ENCODE measurements at regions not wholly inside any gene's neighbourhood (a gene's known extent, or its start where the extent isn't known, plus 50 kb on each side); places are given as distances from the start of the nearest gene placed in this dataset.

- no peak for DNase-seq (ENCODE audit: low read depth)
- no peak for TF ChIP-seq CTCF (IDR thresholded peaks at IDR 0.05; ENCODE audit: insufficient read depth, low read length, poor library complexity, severe bottlenecking)
- H3K36me3 ChIP-seq (ENCODE audit: control insufficient read depth, insufficient read depth, low read length), result no peaks in the 10 kb centered on the region
- H3K4me3 ChIP-seq (ENCODE audit: low read depth, low read length), result no peak overlapping the region
- no peaks in the 10 kb centered on the region for H3K27me3 ChIP-seq (ENCODE audit: control insufficient read depth, insufficient read depth, low read length)
These were observed 119.6 kb downstream of the NPIPB5 start for GRCh38 chr16:22630242-22630641.

GRCh38 chr16:22631264-22631663, 120.6 kb downstream of the NPIPB5 start:
- no peak for DNase-seq (ENCODE audit: low read depth)
- no peak for TF ChIP-seq CTCF (IDR thresholded peaks at IDR 0.05; ENCODE audit: insufficient read depth, low read length, poor library complexity, severe bottlenecking)
- Histone ChIP-seq H3K27me3 (ENCODE audit: control insufficient read depth, insufficient read depth, low read length) (no peaks in the 10 kb centered on the region), H3K36me3 (ENCODE audit: control insufficient read depth, insufficient read depth, low read length) (no peaks in the 10 kb centered on the region), H3K4me3 (ENCODE audit: low read depth, low read length) (no peak overlapping the region)

GRCh38 chr16:22632606-22633005, 121.9 kb downstream of the NPIPB5 start:
- Histone ChIP-seq H3K27me3 (ENCODE audit: control insufficient read depth, insufficient read depth, low read length) (no peaks in the 10 kb centered on the region), H3K36me3 (ENCODE audit: control insufficient read depth, insufficient read depth, low read length) (no peaks in the 10 kb centered on the region)

GRCh38 chr16:22633280-22633679, 122.6 kb downstream of the NPIPB5 start:
- no peaks in the 10 kb centered on the region for H3K27me3 ChIP-seq (ENCODE audit: control insufficient read depth, insufficient read depth, low read length)
- DNase-seq (ENCODE audit: low read depth), result no peak
- no peaks in the 10 kb centered on the region for H3K36me3 ChIP-seq (ENCODE audit: control insufficient read depth, insufficient read depth, low read length)
- no peak overlapping the region for H3K4me3 ChIP-seq (ENCODE audit: low read depth, low read length)
- TF ChIP-seq CTCF (IDR thresholded peaks at IDR 0.05; ENCODE audit: insufficient read depth, low read length, poor library complexity, severe bottlenecking), result no peak

More at GRCh38 chr16:22632606-22633005, 121.9 kb downstream of the NPIPB5 start:
- TF ChIP-seq CTCF (IDR thresholded peaks at IDR 0.05; ENCODE audit: insufficient read depth, low read length, poor library complexity, severe bottlenecking), result no peak
- DNase-seq (ENCODE audit: low read depth), result no peak
- H3K4me3 ChIP-seq (ENCODE audit: low read depth, low read length), result no peak overlapping the region

GRCh38 chr16:22633799-22634198, 123.1 kb downstream of the NPIPB5 start:
- no peak overlapping the region for H3K4me3 ChIP-seq (ENCODE audit: low read depth, low read length)
- no peak for DNase-seq (ENCODE audit: low read depth)
- TF ChIP-seq CTCF (IDR thresholded peaks at IDR 0.05; ENCODE audit: insufficient read depth, low read length, poor library complexity, severe bottlenecking), result no peak
- H3K36me3 ChIP-seq (ENCODE audit: control insufficient read depth, insufficient read depth, low read length), result no peaks in the 10 kb centered on the region
- no peaks in the 10 kb centered on the region for H3K27me3 ChIP-seq (ENCODE audit: control insufficient read depth, insufficient read depth, low read length)

- no peak overlapping the region for H3K4me3 ChIP-seq (ENCODE audit: low read depth, low read length)
- TF ChIP-seq CTCF (IDR thresholded peaks at IDR 0.05; ENCODE audit: insufficient read depth, low read length, poor library complexity, severe bottlenecking), result no peak
These were observed 124.3 kb downstream of the NPIPB5 start for GRCh38 chr16:22634954-22635353.

More at GRCh38 chr16:22634954-22635353, 124.3 kb downstream of the NPIPB5 start:
- Histone ChIP-seq H3K36me3 (ENCODE audit: control insufficient read depth, insufficient read depth, low read length) (no peaks in the 10 kb centered on the region), H3K27me3 (ENCODE audit: control insufficient read depth, insufficient read depth, low read length) (no peaks in the 10 kb centered on the region)
- DNase-seq (ENCODE audit: low read depth), result no peak
